Prostate gland (tissue), 2 donors: ENCODE measurements at regions not wholly inside any gene's neighbourhood (a gene's known extent, or its start where the extent isn't known, plus 50 kb on each side); places are given as distances from the start of the nearest gene placed in this dataset.

ENCODE experiments used
- CTCF ChIP-seq, 4 experiments: fragments of 200-600 bp in 2 of 4; fragments of 450-650 bp in 2 of 4; sonication (generic) in 2 of 4; IDR thresholded peaks; 1 replicate in 3 of 4; 2 replicates in 1 of 4; pipeline ENCODE4 v1.5.1; 2016 to 2019; ENCODE audit warnings: antibody characterized with exemption in 4 of 4, mild to moderate bottlenecking in 2 of 4, moderate library complexity in 2 of 4
- POLR2A ChIP-seq: fragments of 450-650 bp; IDR thresholded peaks from one replicate; pipeline ENCODE4 v1.6.1; 2016; ENCODE audit warnings: antibody characterized with exemption, mild to moderate bottlenecking

GRCh38 chr14:22185789-22186188 lies 403.2 kb downstream of the DAD1 start:
- no peak for TF ChIP-seq CTCF (IDR thresholded peaks at IDR 0.05)
- TF ChIP-seq POLR2A, result no peak
